BLaER1 (cell line): ENCODE measurements at regions not wholly inside any gene's neighbourhood (a gene's known extent, or its start where the extent isn't known, plus 50 kb on each side); places are given as distances from the start of the nearest gene placed in this dataset.

Experiments
- H3K27ac ChIP-seq: shearing (Covaris generic); formaldehyde crosslinking; 2 replicates; pipeline ENCODE4 v1.8.1; 2022
- H3K27me3 ChIP-seq: shearing (Covaris generic); formaldehyde crosslinking; 2 replicates; pipeline ENCODE4 v1.8.1; 2022
- H3K36me3 ChIP-seq: shearing (Covaris generic); formaldehyde crosslinking; 2 replicates; pipeline ENCODE4 v1.8.1; 2022
- H3K4me1 ChIP-seq: shearing (Covaris generic); formaldehyde crosslinking; 2 replicates; pipeline ENCODE4 v1.8.1; 2022
- H3K4me2 ChIP-seq: shearing (Covaris generic); formaldehyde crosslinking; 2 replicates; pipeline ENCODE4 v1.8.1; 2022
- H3K4me3 ChIP-seq: shearing (Covaris generic); formaldehyde crosslinking; 2 replicates; pipeline ENCODE4 v1.8.1; 2022
- H3K9ac ChIP-seq: shearing (Covaris generic); formaldehyde crosslinking; 2 replicates; pipeline ENCODE4 v1.8.1; 2022
- H3K9me3 ChIP-seq: shearing (Covaris generic); formaldehyde crosslinking; 2 replicates; pipeline ENCODE4 v1.8.1; 2022
- H4K20me1 ChIP-seq: shearing (Covaris generic); formaldehyde crosslinking; 2 replicates; pipeline ENCODE4 v1.8.1; 2022
- Cebpa-rat ChIP-seq: shearing (Covaris generic); IDR thresholded peaks from 2 replicates; pipeline ENCODE4 v1.8.1; 2022

DNA sequence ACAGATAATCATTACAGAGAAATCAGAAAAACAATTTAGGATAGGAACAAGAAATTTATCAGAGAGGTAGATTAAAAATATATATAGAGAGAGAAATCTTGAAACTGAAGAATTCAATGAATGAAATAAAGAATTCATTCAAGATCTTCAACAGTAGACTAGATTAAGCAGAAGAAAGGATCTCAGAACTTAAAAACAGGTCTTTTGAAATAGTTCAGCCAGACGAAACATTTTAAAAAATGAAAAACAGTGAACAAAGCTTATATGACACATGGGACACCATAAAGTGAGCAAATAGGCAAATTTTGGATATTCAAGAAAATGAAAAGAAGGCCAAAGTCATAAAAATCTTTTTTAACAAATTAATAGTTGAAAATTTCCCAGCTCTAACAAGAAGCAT lies 138.8 kb downstream of the CASP12 start:
- no peaks in the 10 kb centered on the region for H3K27me3 ChIP-seq
- no peak for TF ChIP-seq Cebpa-rat

GRCh38 chr11:104738918-104739317 lies 159.3 kb downstream of the CASP12 start:
- Histone ChIP-seq H3K9me3 (no peaks in the 10 kb centered on the region), H3K27ac (no peak overlapping the region)

More for the DNA sequence above, 138.8 kb downstream of the CASP12 start:
- Histone ChIP-seq H4K20me1 (no peaks in the 10 kb centered on the region), H3K36me3 (no peaks in the 10 kb centered on the region), H3K9ac (no peak overlapping the region), H3K4me2 (no peak overlapping the region), H3K4me3 (no peak overlapping the region), H3K27ac (no peak overlapping the region), H3K4me1 (no peaks in the 10 kb centered on the region), H3K9me3 (peaks cover 8% of the 10 kb centered on the region)

GRCh38 chr11:104738208-104738607 lies 160.1 kb downstream of the CASP12 start:
- Histone ChIP-seq H3K4me2 (no peak overlapping the region), H3K4me3 (no peak overlapping the region), H3K36me3 (no peaks in the 10 kb centered on the region), H3K9ac (no peak overlapping the region), H3K4me1 (no peaks in the 10 kb centered on the region), H3K27me3 (no peaks in the 10 kb centered on the region), H3K27ac (no peak overlapping the region), H4K20me1 (no peaks in the 10 kb centered on the region), H3K9me3 (no peaks in the 10 kb centered on the region)
- TF ChIP-seq Cebpa-rat = no peak

More at GRCh38 chr11:104738918-104739317, 159.3 kb downstream of the CASP12 start:
- no peak for TF ChIP-seq Cebpa-rat
- no peak overlapping the region for H3K4me3 ChIP-seq
- no peaks in the 10 kb centered on the region for H4K20me1 ChIP-seq
- no peak overlapping the region for H3K4me2 ChIP-seq
- no peaks in the 10 kb centered on the region for H3K36me3 ChIP-seq
- no peaks in the 10 kb centered on the region for H3K4me1 ChIP-seq
- no peaks in the 10 kb centered on the region for H3K27me3 ChIP-seq
- H3K9ac ChIP-seq = no peak overlapping the region

DNA sequence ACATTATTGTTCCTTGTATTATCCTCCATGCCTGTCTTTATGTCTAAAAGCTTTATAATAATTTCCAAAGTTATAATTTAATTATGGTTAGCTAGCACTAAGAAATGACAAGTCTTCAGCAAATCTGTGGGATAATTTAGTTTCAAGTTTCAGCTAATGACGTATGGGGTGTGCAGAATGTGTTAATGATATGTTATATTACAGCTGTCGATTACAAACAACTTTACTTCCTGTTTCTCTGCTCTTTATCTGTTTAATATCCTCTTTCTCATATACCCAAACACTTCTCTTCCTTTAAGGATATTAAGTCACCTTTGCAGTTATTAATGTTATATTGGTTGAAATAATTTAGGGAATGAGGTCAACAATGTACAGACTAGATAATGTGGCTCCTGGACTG lies 161.8 kb downstream of the CASP12 start:
- Histone ChIP-seq H3K9ac (no peak overlapping the region), H3K4me1 (no peaks in the 10 kb centered on the region), H3K27ac (no peak overlapping the region), H3K9me3 (no peaks in the 10 kb centered on the region), H4K20me1 (no peaks in the 10 kb centered on the region), H3K4me2 (no peak overlapping the region), H3K4me3 (no peak overlapping the region), H3K27me3 (no peaks in the 10 kb centered on the region), H3K36me3 (no peaks in the 10 kb centered on the region)
- no peak for TF ChIP-seq Cebpa-rat

DNA sequence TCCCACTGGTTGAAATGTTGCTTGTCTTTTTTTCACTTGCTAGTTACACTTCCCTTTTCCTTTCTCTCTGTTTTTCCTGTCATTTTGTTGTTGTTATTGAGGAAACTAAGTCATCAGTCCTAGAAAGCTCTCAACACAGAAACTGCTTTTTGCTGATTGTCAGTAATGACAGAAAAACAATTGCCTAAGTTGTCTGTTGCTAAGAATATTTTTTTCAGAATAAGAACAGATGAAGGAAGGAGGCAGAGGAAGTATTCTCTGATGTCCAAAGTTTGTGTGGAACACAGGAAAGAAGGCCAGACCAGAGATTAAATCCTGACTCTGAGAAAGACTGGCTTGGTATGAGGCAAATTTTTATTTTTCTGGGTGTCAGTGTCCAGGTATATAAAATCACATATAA lies 163.3 kb downstream of the CASP12 start:
- Histone ChIP-seq H3K27me3 (no peaks in the 10 kb centered on the region), H3K4me2 (no peak overlapping the region), H3K27ac (no peak overlapping the region), H3K9ac (no peak overlapping the region), H3K9me3 (no peaks in the 10 kb centered on the region), H3K4me1 (no peaks in the 10 kb centered on the region), H4K20me1 (no peaks in the 10 kb centered on the region), H3K4me3 (no peak overlapping the region), H3K36me3 (no peaks in the 10 kb centered on the region)
- TF ChIP-seq Cebpa-rat = no peak

DNA sequence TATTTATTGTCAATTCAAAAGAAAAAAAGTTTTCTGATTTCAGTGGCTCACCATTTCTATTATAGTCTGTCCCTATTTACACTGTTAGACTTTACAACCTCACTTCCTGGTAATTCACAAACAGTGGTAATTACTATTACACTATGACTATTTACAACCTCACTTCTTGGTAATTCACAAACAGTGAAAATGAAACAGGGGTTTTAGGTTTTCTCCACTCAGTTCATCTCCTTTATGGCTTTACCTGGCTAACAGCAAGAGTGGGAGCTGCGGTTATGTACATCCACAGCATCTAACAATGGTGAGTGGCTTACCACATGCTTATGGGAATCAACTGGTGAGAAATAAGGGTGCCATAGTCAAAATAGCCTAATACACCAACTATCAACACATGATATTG lies 166.4 kb downstream of the CASP12 start:
- no peak overlapping the region for H3K27ac ChIP-seq
- no peak overlapping the region for H3K4me3 ChIP-seq
- no peaks in the 10 kb centered on the region for H3K4me1 ChIP-seq
- H3K4me2 ChIP-seq = no peak overlapping the region
- H3K27me3 ChIP-seq = no peaks in the 10 kb centered on the region
- TF ChIP-seq Cebpa-rat = no peak
- H4K20me1 ChIP-seq = no peaks in the 10 kb centered on the region
- H3K36me3 ChIP-seq = no peaks in the 10 kb centered on the region
- H3K9ac ChIP-seq = no peak overlapping the region
- H3K9me3 ChIP-seq = no peaks in the 10 kb centered on the region

DNA sequence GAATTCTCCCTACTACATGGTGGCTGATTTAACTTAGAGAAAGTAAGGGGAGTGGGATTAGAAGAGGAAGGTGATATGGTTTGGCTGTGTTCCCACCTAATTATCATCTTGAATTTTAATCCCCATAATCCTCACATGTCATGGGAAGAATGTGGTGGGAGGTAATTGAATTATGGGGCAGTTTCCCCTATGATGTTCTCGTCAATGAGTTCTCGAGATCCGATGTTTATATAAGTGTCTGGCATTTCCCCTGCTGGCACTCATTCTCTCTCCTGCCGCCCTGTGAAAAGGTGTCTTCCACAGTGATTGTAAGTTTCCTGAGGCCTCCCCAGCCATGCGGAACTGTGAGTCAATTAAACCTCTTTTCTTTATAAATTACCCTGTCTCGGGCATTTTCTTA lies 169.3 kb downstream of the CASP12 start:
- no peaks in the 10 kb centered on the region for H3K9me3 ChIP-seq
- H3K27ac ChIP-seq = no peak overlapping the region
- no peak for TF ChIP-seq Cebpa-rat
- H3K9ac ChIP-seq = no peak overlapping the region
- no peak overlapping the region for H3K4me2 ChIP-seq
- H3K4me1 ChIP-seq = no peaks in the 10 kb centered on the region
- H4K20me1 ChIP-seq = no peaks in the 10 kb centered on the region
- no peak overlapping the region for H3K4me3 ChIP-seq
- no peaks in the 10 kb centered on the region for H3K36me3 ChIP-seq
- H3K27me3 ChIP-seq = no peaks in the 10 kb centered on the region

DNA sequence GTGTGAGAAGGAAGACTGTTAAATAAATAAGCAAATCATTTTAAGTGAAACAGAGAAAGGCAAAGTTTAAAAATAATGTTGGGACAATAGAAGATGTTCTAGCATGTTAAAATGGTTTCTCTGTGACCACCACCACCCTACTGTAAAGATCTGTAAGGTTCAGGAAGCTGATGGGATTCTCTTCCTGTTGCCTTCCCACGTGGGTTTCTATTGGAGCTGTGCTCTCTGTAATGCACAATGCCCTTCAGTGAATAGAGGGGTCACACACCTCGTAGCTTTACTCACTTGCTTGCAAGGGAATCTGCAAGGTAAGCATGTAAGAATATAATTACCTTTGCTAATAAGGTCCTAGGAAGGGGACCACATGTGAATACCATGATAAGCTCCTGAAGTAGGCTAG lies 170.5 kb downstream of the CASP12 start:
- no peaks in the 10 kb centered on the region for H3K36me3 ChIP-seq
- H3K4me1 ChIP-seq = no peaks in the 10 kb centered on the region
- H3K9ac ChIP-seq = no peak overlapping the region
- H3K27ac ChIP-seq = no peak overlapping the region
- H3K4me2 ChIP-seq = no peak overlapping the region
- no peak overlapping the region for H3K4me3 ChIP-seq
- H4K20me1 ChIP-seq = no peaks in the 10 kb centered on the region
- H3K27me3 ChIP-seq = no peaks in the 10 kb centered on the region
- no peaks in the 10 kb centered on the region for H3K9me3 ChIP-seq
- no peak for TF ChIP-seq Cebpa-rat

GRCh38 chr11:104727095-104727494 lies 171.2 kb downstream of the CASP12 start:
- H3K4me1 ChIP-seq = no peaks in the 10 kb centered on the region
- no peaks in the 10 kb centered on the region for H4K20me1 ChIP-seq
- no peaks in the 10 kb centered on the region for H3K9me3 ChIP-seq
- H3K36me3 ChIP-seq = no peaks in the 10 kb centered on the region
- no peak overlapping the region for H3K9ac ChIP-seq
- H3K4me2 ChIP-seq = no peak overlapping the region
- no peaks in the 10 kb centered on the region for H3K27me3 ChIP-seq
- H3K4me3 ChIP-seq = no peak overlapping the region
- TF ChIP-seq Cebpa-rat = no peak
- no peak overlapping the region for H3K27ac ChIP-seq

DNA sequence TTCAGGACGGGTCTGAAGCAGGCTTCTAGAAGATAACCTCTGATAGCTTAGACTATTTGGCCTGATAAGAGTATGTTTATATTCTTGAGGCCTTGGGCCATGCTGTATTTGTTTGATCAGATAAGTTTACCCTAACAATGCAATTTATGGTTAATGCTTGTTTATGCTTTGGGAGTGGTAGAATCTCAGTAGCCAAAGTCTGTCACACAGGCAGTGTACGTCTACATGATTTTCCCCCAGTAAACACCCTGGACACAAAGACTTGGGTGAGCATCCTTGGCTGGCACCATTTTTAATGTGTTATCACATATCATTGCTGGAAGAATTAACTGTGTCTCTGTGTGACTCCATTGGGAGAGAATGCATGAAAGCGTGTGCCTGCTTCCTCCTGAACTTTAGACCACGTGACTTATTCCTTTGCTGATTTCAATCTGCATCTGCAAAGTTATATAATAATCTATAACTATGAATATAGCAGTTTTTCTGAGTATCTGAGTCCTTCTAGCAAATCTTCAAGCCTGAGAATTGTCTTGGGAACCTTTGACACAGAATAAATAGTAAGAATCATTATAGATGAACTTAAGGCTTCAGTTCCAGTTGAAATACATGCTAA lies 172.4 kb downstream of the CASP12 start:
- Histone ChIP-seq H3K9me3 (no peaks in the 10 kb centered on the region), H3K9ac (no peak overlapping the region), H4K20me1 (no peaks in the 10 kb centered on the region), H3K4me2 (no peak overlapping the region), H3K4me1 (no peaks in the 10 kb centered on the region), H3K4me3 (no peak overlapping the region), H3K36me3 (no peaks in the 10 kb centered on the region), H3K27me3 (no peaks in the 10 kb centered on the region), H3K27ac (no peak overlapping the region)
- no peak for TF ChIP-seq Cebpa-rat

- Histone ChIP-seq H3K27me3 (no peaks in the 10 kb centered on the region), H3K4me2 (no peak overlapping the region), H3K36me3 (no peaks in the 10 kb centered on the region), H3K4me3 (no peak overlapping the region), H3K9me3 (no peaks in the 10 kb centered on the region), H3K9ac (no peak overlapping the region), H4K20me1 (no peaks in the 10 kb centered on the region), H3K4me1 (no peaks in the 10 kb centered on the region), H3K27ac (no peak overlapping the region)
- TF ChIP-seq Cebpa-rat = no peak
These were observed 184.9 kb downstream of the CASP12 start for GRCh38 chr11:104713401-104713800.
